Transverse colon (tissue), 3 donors: ENCODE measurements at regions not wholly inside any gene's neighbourhood (a gene's known extent, or its start where the extent isn't known, plus 50 kb on each side); places are given as distances from the start of the nearest gene placed in this dataset.
"Not testable (repeated sequence)": the region's sequence is repeated elsewhere in the genome, so short reads cannot be mapped to it uniquely, and the experiment has no call there.

Source experiments
- POLR2A ChIP-seq: fragments of 450-650 bp; IDR thresholded peaks from one replicate; pipeline ENCODE4 v1.6.1; 2016; ENCODE audit warnings: antibody characterized with exemption, mild to moderate bottlenecking, moderate library complexity
- TF ChIP-seq, protein P1 (sequence below), 5 experiments: fragments of 200-600 bp in 3 of 5; fragments of 450-650 bp in 2 of 5; sonication (generic) in 3 of 5; IDR thresholded peaks; 1 replicate in 2 of 5; 2 replicates in 3 of 5; pipeline ENCODE4 v1.5.1; 2016 to 2017; ENCODE audit warnings: antibody characterized with exemption in 5 of 5, inconsistent platforms in 3 of 5, mild to moderate bottlenecking in 2 of 5, moderate library complexity in 1 of 5

DNA sequence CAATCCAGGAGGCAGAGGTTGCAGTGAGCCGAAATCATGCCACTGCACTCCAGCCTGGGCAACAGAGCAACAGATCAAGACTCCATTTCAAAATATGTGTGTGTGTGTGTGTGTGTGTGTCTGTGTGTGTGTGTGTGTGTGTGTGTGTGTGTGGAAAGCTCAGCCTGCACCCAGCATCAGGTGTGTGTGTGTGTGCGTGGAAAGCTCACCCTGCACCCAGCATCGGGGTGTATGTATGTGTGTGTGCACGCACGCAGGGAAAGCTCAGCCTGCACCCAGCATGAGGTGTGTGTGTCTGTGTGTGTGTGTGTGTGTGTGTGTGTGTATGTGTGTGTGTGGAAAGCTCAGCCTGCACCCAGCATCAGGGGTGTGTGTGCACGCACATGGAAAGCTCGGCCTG is 193.8 kb downstream of the MN1 start:
- not testable (repeated sequence) for TF ChIP-seq POLR2A
- TF ChIP-seq, protein P1, sequence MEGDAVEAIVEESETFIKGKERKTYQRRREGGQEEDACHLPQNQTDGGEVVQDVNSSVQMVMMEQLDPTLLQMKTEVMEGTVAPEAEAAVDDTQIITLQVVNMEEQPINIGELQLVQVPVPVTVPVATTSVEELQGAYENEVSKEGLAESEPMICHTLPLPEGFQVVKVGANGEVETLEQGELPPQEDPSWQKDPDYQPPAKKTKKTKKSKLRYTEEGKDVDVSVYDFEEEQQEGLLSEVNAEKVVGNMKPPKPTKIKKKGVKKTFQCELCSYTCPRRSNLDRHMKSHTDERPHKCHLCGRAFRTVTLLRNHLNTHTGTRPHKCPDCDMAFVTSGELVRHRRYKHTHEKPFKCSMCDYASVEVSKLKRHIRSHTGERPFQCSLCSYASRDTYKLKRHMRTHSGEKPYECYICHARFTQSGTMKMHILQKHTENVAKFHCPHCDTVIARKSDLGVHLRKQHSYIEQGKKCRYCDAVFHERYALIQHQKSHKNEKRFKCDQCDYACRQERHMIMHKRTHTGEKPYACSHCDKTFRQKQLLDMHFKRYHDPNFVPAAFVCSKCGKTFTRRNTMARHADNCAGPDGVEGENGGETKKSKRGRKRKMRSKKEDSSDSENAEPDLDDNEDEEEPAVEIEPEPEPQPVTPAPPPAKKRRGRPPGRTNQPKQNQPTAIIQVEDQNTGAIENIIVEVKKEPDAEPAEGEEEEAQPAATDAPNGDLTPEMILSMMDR (IDR thresholded peaks at IDR 0.05): not testable (repeated sequence)
